ENCODE measurements at regions not wholly inside any gene's neighbourhood (a gene's known extent, or its start where the extent isn't known, plus 50 kb on each side); places are given as distances from the start of the nearest gene placed in this dataset.

- no peak overlapping the region for H3K4me3 Mint-ChIP-seq (ENCODE audit: unreplicated experiment)
- no peaks in the 10 kb centered on the region for H3K9me3 Mint-ChIP-seq (ENCODE audit: unreplicated experiment)
- peaks cover 5% of the 10 kb centered on the region for H3K4me1 Mint-ChIP-seq (ENCODE audit: unreplicated experiment)
- H3K27ac Mint-ChIP-seq (ENCODE audit: unreplicated experiment), result no peak overlapping the region
- TF ChIP-seq CTCF (IDR thresholded peaks at IDR 0.05), result no peak
- no peak for DNase-seq (ENCODE audit: extremely low spot score, unreplicated experiment)
- peaks cover 7% of the 10 kb centered on the region for H3K27me3 Mint-ChIP-seq (ENCODE audit: unreplicated experiment)
- no peaks in the 10 kb centered on the region for H3K36me3 Mint-ChIP-seq (ENCODE audit: unreplicated experiment)
Measured at GRCh38 chr11:11220786-11221185, 132.3 kb downstream of the CSNK2A3 start.

GRCh38 chr11:11218629-11218986 is 134.4 kb downstream of the CSNK2A3 start:
- no peak for TF ChIP-seq CTCF (IDR thresholded peaks at IDR 0.05)
- Mint-ChIP-seq H3K4me3 (ENCODE audit: unreplicated experiment) (no peak overlapping the region), H3K27ac (ENCODE audit: unreplicated experiment) (no peak overlapping the region), H3K4me1 (ENCODE audit: unreplicated experiment) (peaks cover 5% of the 10 kb centered on the region), H3K27me3 (ENCODE audit: unreplicated experiment) (peaks cover 27% of the 10 kb centered on the region), H3K9me3 (ENCODE audit: unreplicated experiment) (no peaks in the 10 kb centered on the region), H3K36me3 (ENCODE audit: unreplicated experiment) (no peaks in the 10 kb centered on the region)
- DNase-seq (ENCODE audit: extremely low spot score, unreplicated experiment), result no peak

GRCh38 chr11:11217929-11218628 is 135.0 kb downstream of the CSNK2A3 start:
- Mint-ChIP-seq H3K4me3 (ENCODE audit: unreplicated experiment) (no peak overlapping the region), H3K27me3 (ENCODE audit: unreplicated experiment) (peaks cover 30% of the 10 kb centered on the region), H3K36me3 (ENCODE audit: unreplicated experiment) (no peaks in the 10 kb centered on the region), H3K4me1 (ENCODE audit: unreplicated experiment) (peaks cover 5% of the 10 kb centered on the region), H3K9me3 (ENCODE audit: unreplicated experiment) (no peaks in the 10 kb centered on the region), H3K27ac (ENCODE audit: unreplicated experiment) (no peak overlapping the region)
- DNase-seq (ENCODE audit: extremely low spot score, unreplicated experiment), result no peak
- no peak for TF ChIP-seq CTCF (IDR thresholded peaks at IDR 0.05)

GRCh38 chr11:11217289-11217928 is 135.6 kb downstream of the CSNK2A3 start:
- Mint-ChIP-seq H3K4me1 (ENCODE audit: unreplicated experiment) (peaks cover 5% of the 10 kb centered on the region), H3K9me3 (ENCODE audit: unreplicated experiment) (no peaks in the 10 kb centered on the region), H3K27me3 (ENCODE audit: unreplicated experiment) (peaks cover 30% of the 10 kb centered on the region), H3K4me3 (ENCODE audit: unreplicated experiment) (no peak overlapping the region), H3K36me3 (ENCODE audit: unreplicated experiment) (no peaks in the 10 kb centered on the region), H3K27ac (ENCODE audit: unreplicated experiment) (no peak overlapping the region)
- no peak for TF ChIP-seq CTCF (IDR thresholded peaks at IDR 0.05)
- DNase-seq (ENCODE audit: extremely low spot score, unreplicated experiment), result no peak

- no peak overlapping the region for H3K27ac Mint-ChIP-seq (ENCODE audit: unreplicated experiment)
- peaks cover 37% of the 10 kb centered on the region for H3K27me3 Mint-ChIP-seq (ENCODE audit: unreplicated experiment)
- H3K36me3 Mint-ChIP-seq (ENCODE audit: unreplicated experiment), result no peaks in the 10 kb centered on the region
- TF ChIP-seq CTCF (IDR thresholded peaks at IDR 0.05), result no peak
- DNase-seq (ENCODE audit: extremely low spot score, unreplicated experiment), result no peak
- no peaks in the 10 kb centered on the region for H3K9me3 Mint-ChIP-seq (ENCODE audit: unreplicated experiment)
- no peak overlapping the region for H3K4me3 Mint-ChIP-seq (ENCODE audit: unreplicated experiment)
- peaks cover 9% of the 10 kb centered on the region for H3K4me1 Mint-ChIP-seq (ENCODE audit: unreplicated experiment)
Measured at GRCh38 chr11:11215944-11216343, 137.1 kb downstream of the CSNK2A3 start.

All from osteocyte (in vitro differentiated cells).